HG03175 (cell line): ENCODE measurements at regions not wholly inside any gene's neighbourhood (a gene's known extent, or its start where the extent isn't known, plus 50 kb on each side); places are given as distances from the start of the nearest gene placed in this dataset.

Source experiments
- ATAC-seq: cut with Tn5 transposase; IDR thresholded peaks from one replicate; pipeline ENCODE4 v1.9.1; 2021; ENCODE audit warnings: mild to moderate bottlenecking, moderate library complexity; ENCODE audit not compliant: unreplicated experiment

GRCh38 chr14:97458661-97459579, 661.7 kb downstream of the VRK1 start:
- no peak for ATAC-seq

GRCh38 chr14:97462081-97462480, 664.9 kb downstream of the VRK1 start:
- ATAC-seq, result no peak

GRCh38 chr14:97468220-97468619, 671.0 kb downstream of the VRK1 start:
- no peak for ATAC-seq

- no peak for ATAC-seq
Measured at GRCh38 chr14:97477353-97477752, 680.2 kb downstream of the VRK1 start.

- ATAC-seq, result no peak
Measured at GRCh38 chr14:97485201-97485600, 688.0 kb downstream of the VRK1 start.

- ATAC-seq, result no peak
Measured at GRCh38 chr14:97486601-97487120, 689.5 kb downstream of the VRK1 start.

- no peak for ATAC-seq
Measured at GRCh38 chr14:97489750-97490149, 692.6 kb downstream of the VRK1 start.

- ATAC-seq, result no peak
Measured at GRCh38 chr14:97490521-97491070, 693.4 kb downstream of the VRK1 start.

GRCh38 chr14:97491697-97492096, 694.5 kb downstream of the VRK1 start:
- ATAC-seq, result no peak

- ATAC-seq, result no peak
Measured at GRCh38 chr14:97499790-97500481, 702.8 kb downstream of the VRK1 start.

GRCh38 chr14:97506626-97507025, 709.4 kb downstream of the VRK1 start:
- ATAC-seq, result no peak

- ATAC-seq, result no peak
Measured at GRCh38 chr14:97513891-97514290, 716.7 kb downstream of the VRK1 start.

GRCh38 chr14:97517566-97518234, 720.5 kb downstream of the VRK1 start:
- ATAC-seq, result no peak

- no peak for ATAC-seq
Measured at GRCh38 chr14:97523936-97524335, 726.8 kb downstream of the VRK1 start.

GRCh38 chr14:97524589-97525319, 727.6 kb downstream of the VRK1 start:
- ATAC-seq, result no peak

- no peak for ATAC-seq
Measured at GRCh38 chr14:97527993-97528392, 730.8 kb downstream of the VRK1 start.

GRCh38 chr14:97532052-97532451, 734.9 kb downstream of the VRK1 start:
- no peak for ATAC-seq

GRCh38 chr14:97536421-97536820, 739.2 kb downstream of the VRK1 start:
- no peak for ATAC-seq

GRCh38 chr14:97538749-97539410, 741.7 kb downstream of the VRK1 start:
- no peak for ATAC-seq

- no peak for ATAC-seq
Measured at GRCh38 chr14:97539411-97539795, 742.2 kb downstream of the VRK1 start.
